Middle frontal gyrus (tissue), 1 donor: ENCODE measurements at regions not wholly inside any gene's neighbourhood (a gene's known extent, or its start where the extent isn't known, plus 50 kb on each side); places are given as distances from the start of the nearest gene placed in this dataset.
"Not testable (repeated sequence)": the region's sequence is repeated elsewhere in the genome, so short reads cannot be mapped to it uniquely, and the experiment has no call there.

Experiments
- DNase-seq: peaks from one replicate; pipeline ENCODE4 v3.0.0-alpha.2; 2015; ENCODE audit warnings: low spot score; ENCODE audit errors: extremely low spot score

GRCh38 chr12:67533159-67533558 is 115.4 kb upstream of the DYRK2 start:
- no peak for DNase-seq

DNA sequence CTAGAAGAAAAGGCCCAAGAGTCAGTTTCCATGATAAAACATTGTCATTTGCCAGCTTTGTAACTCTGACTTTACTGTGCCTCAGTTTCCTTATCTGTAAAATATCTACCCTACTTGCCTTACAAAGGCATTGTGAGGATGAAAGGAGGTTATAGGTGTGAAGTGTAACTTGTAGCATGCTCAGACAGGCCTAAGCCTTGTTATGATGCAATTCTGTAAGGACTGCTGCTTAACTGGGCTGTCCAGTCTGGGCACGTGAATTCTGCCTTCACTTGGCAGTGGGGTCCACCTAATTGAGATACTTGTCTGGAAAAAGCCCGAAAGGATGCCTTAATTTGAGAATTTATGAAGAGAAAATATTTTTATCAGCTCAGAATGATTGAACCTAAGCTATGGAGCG is 114.5 kb upstream of the DYRK2 start:
- DNase-seq, result no peak

GRCh38 chr12:67534681-67535080 is 113.9 kb upstream of the DYRK2 start:
- no peak for DNase-seq

GRCh38 chr12:67535176-67535575 is 113.4 kb upstream of the DYRK2 start:
- no peak for DNase-seq

- no peak for DNase-seq
Measured at GRCh38 chr12:67535971-67536370, 112.6 kb upstream of the DYRK2 start.

DNA sequence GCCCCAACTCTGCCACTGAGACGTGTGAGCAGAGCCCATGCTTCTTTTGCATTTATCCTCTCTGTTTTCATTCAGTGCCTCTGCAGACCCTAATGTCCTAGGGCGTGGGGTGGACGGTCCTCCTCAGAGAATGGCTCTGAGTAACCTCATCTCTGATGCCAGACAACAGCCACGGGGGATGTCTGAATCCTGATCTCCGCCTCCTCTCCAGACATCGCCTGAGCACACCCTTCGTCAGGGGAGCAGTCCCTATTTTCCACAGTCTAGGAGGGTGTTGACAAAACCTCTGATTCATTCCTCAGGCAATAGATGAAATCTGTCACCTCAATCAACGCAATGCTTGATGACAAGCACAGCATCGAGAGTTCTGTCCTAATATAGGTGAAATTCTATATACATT is 109.2 kb upstream of the DYRK2 start:
- no peak for DNase-seq

DNA sequence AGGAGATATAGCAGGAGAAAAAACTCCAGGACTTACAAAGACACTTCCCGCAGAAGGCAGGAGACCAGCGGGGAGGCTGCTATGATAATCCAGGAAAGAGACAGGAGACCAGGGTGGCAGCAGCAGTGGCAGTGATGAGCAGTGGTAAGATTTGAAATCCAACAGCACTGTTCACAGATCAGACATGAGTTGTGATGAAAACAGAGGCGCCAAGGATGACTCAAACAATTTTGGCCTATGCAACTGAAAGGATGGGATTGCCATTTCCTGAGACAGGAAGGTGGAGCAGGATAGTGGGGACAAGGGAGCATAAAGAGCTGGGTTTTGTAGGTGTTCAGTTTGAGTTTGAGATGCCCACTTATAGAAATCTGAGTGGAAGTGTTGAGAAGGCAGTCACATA is 108.6 kb upstream of the DYRK2 start:
- DNase-seq, result no peak

DNA sequence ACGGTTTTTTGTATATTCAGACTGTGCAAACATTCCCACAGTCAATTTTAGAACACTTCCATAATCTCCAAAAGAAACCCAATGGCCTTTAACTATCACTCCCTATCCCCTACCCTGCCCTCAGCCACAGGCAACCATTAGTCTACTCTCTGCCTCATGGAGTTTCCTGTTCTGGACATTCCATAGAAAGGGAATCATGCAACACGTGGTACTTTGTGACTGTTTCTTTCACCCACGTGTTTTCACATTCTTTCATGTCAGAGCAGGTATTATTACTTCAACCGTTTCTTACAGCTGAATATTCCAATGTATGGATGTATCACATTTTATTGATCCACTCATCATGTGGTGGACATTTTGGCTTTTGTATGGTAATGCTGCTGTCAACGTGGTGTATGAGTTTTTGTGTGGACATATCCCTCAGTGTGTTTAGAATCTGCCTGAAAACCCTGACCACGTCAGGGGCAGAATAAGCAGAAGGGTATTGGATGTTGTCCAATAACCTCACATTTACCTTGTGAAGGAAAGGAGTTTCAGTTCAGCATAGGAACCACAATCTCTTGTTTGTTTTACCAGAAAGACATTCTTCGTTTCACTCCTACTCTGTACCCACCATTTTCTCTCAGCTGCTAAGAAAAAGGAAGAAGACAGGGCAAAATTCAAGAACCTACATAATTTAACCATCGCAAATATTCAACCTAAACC is 107.5 kb upstream of the DYRK2 start:
- no peak for DNase-seq

- DNase-seq, result no peak
Measured at GRCh38 chr12:67541625-67541991, 106.9 kb upstream of the DYRK2 start.

DNA sequence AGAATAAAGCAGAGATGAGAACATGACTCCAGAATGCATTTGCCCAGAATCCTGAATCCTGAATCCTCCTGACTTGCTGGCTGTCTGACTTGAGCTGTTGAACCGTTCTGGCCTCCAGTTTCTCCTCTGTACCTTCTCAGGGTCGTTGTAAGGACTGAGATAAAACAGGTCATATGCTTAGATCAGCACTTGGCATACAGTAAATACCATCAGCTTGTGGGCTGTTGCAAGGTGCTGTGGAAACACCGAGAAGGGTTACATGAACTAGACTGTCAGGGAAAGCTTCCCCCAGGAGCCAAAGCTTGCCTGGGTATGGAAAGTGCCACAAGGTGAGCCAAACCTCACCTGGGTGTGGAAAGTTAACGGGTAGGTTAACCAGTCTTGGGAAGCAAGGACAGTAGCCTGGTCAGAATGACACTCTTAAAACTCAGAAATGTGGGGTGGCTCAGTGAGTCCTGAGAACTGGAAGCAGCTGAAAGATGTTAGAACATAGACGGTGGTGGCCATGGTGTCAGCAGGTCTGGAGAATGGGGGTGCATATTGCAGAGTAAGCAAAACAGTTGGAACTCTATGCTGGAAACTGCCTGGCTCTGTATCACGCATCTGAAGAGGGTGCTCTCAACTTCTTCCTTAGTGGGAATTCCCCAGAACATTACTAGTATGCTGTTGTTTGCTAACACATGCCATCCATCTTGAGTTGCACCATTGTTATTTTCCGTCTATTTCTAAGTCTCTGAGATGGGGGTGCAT is 105.3 kb upstream of the DYRK2 start:
- DNase-seq, result no peak

DNA sequence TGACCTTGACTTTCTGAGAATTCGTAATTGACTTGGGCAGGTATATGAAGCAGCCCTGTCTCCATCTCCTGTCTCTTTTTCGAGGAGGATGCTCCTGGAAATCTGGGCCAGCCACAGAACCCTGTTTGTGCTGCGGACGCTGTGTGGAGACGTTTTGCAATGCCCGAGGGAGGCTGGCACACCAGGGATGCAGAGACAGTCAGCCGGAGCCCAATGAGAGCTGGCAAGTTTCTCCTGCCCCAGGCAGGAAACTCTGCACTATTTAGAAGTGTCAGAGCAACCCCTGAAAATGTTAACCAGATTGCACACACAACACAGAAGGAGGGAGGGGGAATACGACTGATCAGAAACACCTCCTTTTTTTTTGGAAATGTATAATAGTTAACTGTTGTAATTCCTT is 103.2 kb upstream of the DYRK2 start:
- no peak for DNase-seq

GRCh38 chr12:67546746-67547145 is 101.8 kb upstream of the DYRK2 start:
- DNase-seq, result no peak

- DNase-seq, result not testable (repeated sequence)
Measured at GRCh38 chr12:67555075-67555717, 93.3 kb upstream of the DYRK2 start.

DNA sequence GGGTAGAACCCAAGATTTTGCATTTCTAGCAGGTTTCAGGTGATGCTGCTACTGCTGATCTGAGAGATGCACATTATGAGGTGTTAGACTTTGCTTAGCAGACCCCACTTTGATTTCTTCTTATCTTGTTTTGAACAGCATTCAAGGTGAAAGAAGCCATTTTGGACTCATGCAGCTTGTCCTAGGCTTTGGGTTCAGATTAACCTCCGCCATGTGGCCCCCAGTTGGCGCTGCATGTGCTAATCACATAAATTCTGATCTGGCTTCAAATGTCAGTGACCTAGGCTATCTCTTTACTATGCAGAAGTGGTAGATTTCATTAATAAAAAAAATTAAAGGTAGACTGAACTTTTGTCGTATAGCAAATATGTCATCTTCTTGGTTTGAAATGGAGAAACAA is 89.8 kb upstream of the DYRK2 start:
- DNase-seq, result no peak

GRCh38 chr12:67559751-67560150 is 88.8 kb upstream of the DYRK2 start:
- DNase-seq, result no peak

DNA sequence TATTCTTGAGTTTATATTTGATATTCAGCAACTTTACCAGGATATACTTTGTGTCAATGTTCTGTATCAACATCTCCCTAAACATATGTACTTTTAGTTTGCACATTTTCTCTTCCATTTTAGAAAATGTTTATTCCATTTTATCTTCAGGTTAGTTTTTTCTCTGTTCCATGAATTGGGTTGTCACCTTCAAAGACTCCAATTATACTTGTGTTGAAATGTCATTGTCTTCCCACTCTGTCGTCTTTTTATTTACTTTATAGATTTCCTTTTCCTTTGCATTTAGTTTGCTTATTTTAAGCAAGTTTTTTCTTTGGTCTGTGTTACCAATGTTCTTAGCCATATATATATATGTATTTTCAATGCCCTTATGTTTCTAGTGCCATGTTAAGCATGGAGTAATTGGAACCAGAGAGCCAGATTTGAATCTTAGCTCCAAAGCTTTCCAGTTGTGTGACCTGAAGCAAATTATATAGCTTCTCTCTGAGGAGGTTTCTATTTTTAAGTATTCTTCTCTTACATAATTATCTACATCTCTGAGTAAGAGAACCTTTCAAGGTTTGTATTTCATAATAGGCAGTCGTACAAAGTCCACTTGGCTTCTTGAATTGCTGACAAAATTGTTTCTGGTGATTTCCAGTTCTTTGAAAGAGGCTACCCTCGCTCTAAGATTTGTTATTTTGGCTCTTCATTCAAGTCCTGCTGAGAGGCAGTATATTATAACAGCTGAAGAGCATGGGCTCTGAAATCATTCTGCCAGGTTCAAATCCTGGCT is 85.8 kb upstream of the DYRK2 start:
- DNase-seq, result no peak

GRCh38 chr12:67568055-67568454 is 80.5 kb upstream of the DYRK2 start:
- DNase-seq, result no peak

GRCh38 chr12:67572492-67572891 is 76.1 kb upstream of the DYRK2 start:
- no peak for DNase-seq

DNA sequence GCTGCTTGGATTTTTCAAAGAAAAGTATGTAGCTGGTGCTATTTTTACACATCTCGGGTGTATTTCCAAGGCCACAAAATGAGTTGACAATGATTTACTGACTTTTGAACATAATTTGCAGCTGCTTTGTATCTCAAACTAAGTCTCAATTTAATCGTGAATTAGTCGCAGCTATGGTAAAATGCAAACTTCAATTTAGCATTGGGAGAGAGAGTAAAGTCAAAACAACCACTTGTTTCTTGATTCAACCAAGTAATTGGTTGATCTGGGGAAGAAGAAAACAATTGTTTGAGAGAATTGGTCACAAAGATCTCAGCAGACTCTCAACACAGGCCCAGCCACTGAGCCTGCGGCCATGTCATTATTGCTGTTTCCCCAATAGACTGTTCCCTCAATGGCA is 75.0 kb upstream of the DYRK2 start:
- DNase-seq, result no peak

DNA sequence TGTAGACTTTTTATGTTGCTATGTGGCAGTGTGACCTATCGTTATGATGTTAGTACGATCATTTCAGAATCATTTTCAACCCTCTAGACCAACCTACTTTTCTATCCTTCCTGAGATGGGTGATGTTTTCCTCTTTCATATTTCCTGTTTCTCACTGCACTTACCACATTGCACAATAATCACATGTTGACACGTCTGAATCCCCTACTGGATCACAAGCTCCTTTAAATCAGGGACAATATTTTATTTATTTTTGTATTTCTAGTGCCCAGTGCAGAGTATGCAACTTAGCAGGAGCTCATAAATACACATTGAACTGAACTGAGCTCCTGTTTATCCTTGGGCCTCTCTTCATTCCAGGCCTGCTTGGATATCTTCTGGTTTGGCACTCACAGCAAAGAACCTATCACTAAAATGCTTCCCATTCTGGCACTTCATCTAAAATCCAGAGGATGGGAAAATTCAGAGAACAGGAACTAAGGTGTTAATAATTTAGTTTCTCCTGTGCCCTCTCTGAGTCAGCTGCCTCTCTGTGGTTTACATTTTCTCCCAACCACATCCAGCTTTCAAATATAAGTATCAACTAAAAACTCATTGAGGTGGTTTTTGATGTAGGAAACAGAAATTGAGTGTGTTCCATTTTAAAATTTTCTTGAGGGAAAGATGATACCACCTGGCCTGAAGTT is 69.4 kb upstream of the DYRK2 start:
- no peak for DNase-seq

GRCh38 chr12:67579662-67580003 is 68.9 kb upstream of the DYRK2 start:
- no peak for DNase-seq
